GM20000 (cell line): ENCODE measurements at regions not wholly inside any gene's neighbourhood (a gene's known extent, or its start where the extent isn't known, plus 50 kb on each side); places are given as distances from the start of the nearest gene placed in this dataset.
A peak's percentile ranks its signal among the peaks of the same experiment; 100 is the strongest.

ENCODE experiments used
- DNase-seq: peaks from one replicate; pipeline ENCODE4 v3.0.0; 2012; ENCODE audit warnings: low spot score
- TF ChIP-seq, protein P1 (sequence below): IDR thresholded peaks from 2 replicates; pipeline ENCODE4 v1.5.1; 2012; ENCODE audit warnings: mild to moderate bottlenecking, control low read depth; ENCODE audit errors: extremely low read depth, missing control alignments

DNA sequence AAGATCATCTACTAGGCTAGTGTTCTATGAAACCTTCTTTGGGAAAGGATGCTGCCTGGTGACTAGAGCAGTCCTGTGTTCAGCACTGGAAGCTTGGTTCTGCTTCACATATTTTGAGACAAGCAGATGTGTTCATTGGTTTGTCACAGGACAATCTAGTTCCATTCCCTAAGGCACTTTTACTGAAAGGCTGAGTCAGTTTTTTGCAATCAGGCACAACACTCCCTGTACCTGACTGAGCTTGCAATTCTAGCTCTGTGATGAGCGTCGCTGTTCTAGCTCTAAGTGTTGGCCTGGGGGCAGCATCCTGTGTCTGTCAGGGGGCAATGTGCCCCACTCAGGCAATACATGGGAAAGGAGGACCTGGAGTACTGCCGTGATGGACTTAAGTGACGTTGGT lies 144.4 kb downstream of the CAND1 start:
- TF ChIP-seq, protein P1, sequence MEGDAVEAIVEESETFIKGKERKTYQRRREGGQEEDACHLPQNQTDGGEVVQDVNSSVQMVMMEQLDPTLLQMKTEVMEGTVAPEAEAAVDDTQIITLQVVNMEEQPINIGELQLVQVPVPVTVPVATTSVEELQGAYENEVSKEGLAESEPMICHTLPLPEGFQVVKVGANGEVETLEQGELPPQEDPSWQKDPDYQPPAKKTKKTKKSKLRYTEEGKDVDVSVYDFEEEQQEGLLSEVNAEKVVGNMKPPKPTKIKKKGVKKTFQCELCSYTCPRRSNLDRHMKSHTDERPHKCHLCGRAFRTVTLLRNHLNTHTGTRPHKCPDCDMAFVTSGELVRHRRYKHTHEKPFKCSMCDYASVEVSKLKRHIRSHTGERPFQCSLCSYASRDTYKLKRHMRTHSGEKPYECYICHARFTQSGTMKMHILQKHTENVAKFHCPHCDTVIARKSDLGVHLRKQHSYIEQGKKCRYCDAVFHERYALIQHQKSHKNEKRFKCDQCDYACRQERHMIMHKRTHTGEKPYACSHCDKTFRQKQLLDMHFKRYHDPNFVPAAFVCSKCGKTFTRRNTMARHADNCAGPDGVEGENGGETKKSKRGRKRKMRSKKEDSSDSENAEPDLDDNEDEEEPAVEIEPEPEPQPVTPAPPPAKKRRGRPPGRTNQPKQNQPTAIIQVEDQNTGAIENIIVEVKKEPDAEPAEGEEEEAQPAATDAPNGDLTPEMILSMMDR, result no peak
- DNase-seq, result no peak

DNA sequence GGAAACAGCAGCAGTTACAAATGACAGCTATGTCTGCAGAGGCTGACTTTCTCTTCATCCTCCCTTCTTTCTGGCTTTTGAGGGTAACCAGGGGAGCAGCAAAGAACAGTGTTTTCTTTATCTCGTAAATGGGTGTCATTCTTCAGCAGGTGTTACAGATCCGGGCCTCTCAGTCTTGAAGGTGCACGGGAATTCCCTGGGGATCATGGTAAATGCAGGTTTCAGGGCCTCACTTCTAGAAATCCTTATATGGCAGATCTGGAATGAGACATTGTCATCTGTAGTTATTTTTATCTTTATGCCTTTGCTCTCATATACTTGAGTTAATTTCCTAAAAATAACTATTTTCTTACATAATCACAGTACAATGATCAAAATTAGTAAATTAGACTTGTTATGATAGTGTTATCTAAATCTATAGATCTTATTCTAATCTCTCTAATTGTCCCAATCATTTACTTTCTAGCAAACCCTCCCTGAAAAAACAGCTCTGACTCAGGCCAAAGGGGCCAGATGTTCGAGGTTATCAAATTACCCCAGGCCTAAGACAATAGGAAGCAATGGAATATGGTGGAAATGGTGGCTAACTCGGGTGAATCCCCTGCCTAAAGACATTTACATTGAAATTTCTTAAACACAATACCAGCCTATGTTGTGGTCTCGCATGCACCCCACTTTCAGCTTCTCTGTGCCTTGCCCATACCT lies 145.0 kb downstream of the CAND1 start:
- TF ChIP-seq, protein P1, result no peak
- no peak for DNase-seq

DNA sequence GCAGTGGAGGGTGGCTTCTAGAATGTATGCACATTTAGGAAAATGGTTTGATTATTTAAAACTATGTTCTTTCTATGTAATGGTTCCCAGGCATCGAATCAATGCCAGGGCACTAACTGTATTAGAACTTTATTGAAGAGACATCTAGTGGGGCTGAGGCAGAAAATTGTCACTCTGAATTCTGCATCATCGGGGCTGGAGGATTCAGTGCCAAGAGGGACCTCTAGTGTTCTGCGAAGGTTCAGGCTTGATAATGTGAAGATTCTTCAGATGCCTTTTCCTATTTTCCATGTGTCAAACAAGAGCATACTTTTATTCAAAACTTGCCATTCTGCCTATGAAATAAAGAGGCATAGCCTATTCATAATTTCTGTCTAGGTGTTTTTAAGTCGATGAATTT lies 146.3 kb downstream of the CAND1 start:
- TF ChIP-seq, protein P1, result no peak
- DNase-seq, result peak; percentile 25

DNA sequence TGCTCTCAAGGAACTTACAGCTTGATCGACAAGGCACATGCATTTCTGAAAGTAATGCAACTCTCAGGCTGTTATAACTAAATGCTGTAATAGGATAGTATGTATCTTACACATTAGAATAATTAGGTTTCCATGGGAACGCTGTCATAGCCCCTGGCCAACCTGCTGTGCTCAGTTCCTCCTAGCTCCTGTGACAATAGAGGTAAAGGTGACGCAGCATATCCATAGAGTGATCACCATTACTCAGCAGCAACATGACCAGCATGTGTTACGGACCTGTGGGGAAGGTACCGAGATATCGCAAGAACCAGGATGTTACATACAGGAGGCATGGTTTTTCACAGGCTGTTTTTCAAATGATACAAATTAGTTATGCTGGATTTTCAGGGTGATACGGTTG lies 150.7 kb downstream of the CAND1 start:
- no peak for DNase-seq
- TF ChIP-seq, protein P1, result no peak

DNA sequence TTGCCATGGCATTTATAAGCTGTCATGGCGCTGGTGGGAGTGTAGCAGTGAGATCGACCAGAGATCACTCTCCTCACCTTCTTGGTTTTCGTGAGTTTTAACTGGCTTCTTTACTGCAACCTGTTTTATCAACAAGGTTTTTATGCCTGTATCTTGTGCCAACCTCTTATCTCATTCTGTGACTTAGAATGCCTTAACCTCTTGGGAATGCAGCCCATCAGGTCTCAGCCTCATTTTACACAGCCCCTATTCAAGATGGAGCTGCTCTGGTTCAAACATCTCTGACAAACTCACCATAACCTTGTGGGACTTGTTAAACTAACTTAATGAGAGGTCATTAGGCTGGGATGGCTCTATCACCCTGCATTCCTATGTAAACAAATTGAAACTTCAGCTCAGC lies 151.3 kb downstream of the CAND1 start:
- DNase-seq, result no peak

DNA sequence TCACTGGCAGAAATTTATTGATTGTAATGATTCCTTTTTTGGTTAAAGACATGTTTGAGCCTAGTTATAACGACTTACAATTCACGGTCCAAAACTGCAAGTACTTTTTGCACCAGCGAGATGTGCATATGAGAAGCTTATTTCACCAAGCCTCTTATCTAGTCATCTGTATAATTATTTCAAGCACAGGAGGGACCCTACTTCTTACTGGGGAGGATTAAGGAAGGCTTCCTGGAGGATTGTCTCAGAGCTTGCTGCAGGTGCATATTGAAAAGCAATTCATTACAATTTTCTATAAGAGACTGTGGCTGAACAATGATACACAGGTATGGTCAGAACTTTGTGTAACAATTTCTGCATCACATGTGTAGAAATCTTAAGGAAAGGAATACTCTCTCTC lies 152.9 kb downstream of the CAND1 start:
- no peak for DNase-seq
- TF ChIP-seq, protein P1, result no peak

More for the DNA sequence above, 151.3 kb downstream of the CAND1 start:
- TF ChIP-seq, protein P1, result no peak

DNA sequence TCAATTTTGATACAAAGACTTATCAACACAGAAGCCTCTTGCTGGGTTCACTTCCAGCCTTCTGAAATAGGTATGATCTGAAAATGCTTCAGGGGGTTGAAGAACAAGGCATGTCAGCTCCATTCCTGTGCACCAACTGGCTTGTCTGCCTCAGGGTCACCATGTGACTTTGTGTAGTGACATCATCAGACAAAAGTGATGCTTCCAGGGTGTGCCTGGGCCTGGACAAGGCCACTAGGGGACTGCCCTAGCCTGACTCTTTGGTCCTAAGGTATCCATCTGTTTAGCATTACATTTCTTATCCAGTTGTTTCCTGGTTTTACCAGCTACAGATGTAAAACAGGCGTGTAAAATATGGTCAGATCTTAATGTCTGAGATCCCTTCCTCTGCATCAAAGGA lies 155.6 kb downstream of the CAND1 start:
- TF ChIP-seq, protein P1, result no peak
- DNase-seq, result no peak
